Right lobe of liver (tissue), 6 donors: ENCODE measurements at regions not wholly inside any gene's neighbourhood (a gene's known extent, or its start where the extent isn't known, plus 50 kb on each side); places are given as distances from the start of the nearest gene placed in this dataset.

Experiments used
- ATAC-seq, 4 donors: fragments of 200-7000 bp; cut with Tn5 transposase; one replicate each; pipeline ENCODE4 v1.9.1; 2020; ENCODE audit warnings: mild to moderate bottlenecking in 4 of 4, moderate library complexity in 4 of 4
- DNase-seq, 3 donors: peaks; one replicate each; pipeline ENCODE4 v3.0.0-alpha.2; 2020
- H3K27ac ChIP-seq, 3 donors: fragments of 200-600 bp; one replicate each; pipeline ENCODE4 v1.8.0; 2022
- H3K27me3 ChIP-seq, 2 donors: fragments of 200-600 bp; one replicate each; pipeline ENCODE4 v1.8.0; 2022
- H3K36me3 ChIP-seq, 4 donors: fragments of 200-600 bp; sonication (generic) in 1 of 4; one replicate each; pipeline versions ENCODE4 v1.5.1 to v1.8.0; 2017 to 2022; ENCODE audit warnings: control low read depth in 1 of 4
- H3K4me1 ChIP-seq, 4 donors: fragments of 200-600 bp; sonication (generic) in 1 of 4; one replicate each; pipeline versions ENCODE4 v1.5.1 to v1.8.0; 2017 to 2022; ENCODE audit warnings: control low read depth in 1 of 4
- H3K4me3 ChIP-seq, 3 donors: fragments of 200-600 bp; one replicate each; pipeline ENCODE4 v1.8.0; 2022
- H3K9me3 ChIP-seq, 4 donors: fragments of 200-600 bp; sonication (generic) in 1 of 4; one replicate each; pipeline versions ENCODE4 v1.5.1 to v1.8.0; 2017 to 2022; ENCODE audit warnings: control low read depth in 1 of 4
- CTCF ChIP-seq, 4 donors: fragments of 200-600 bp in 3 of 4; fragments of 450-650 bp in 1 of 4; IDR thresholded peaks; one replicate each; pipeline versions ENCODE4 v1.5.1 to v1.8.0; 2016 to 2022; ENCODE audit warnings: antibody characterized with exemption in 4 of 4, mild to moderate bottlenecking in 2 of 4
- POLR2A ChIP-seq: fragments of 450-650 bp; IDR thresholded peaks from one replicate; pipeline ENCODE4 v1.6.1; 2017; ENCODE audit warnings: antibody characterized with exemption, mild to moderate bottlenecking
- WGBS: methylation state at CpG from one replicate; pipeline ENCODE4 v1.1.6; 2018; ENCODE audit warnings: low coverage, low lambda C conversion rate; ENCODE audit not compliant: insufficient coverage; ENCODE audit errors: missing lambda C conversion rate; 5-methylcytosine and 5-hydroxymethylcytosine counted together
- intact Hi-C, 2 donors: fragments of 100-400 bp; cut with DNase I; formaldehyde crosslinking; loops; one replicate each; pipeline versions ENCODE4 v1.11.2 to v1.14.1; 2022
- donor health status: DM: no; HTN: yes; CAD: no.
- donor health status: DM: no; HTN: no; CAD: no.
- donor health status: DM: no; HTN: no; CAD: no.
- donor health status: DM: no; HTN: yes; CAD: no.
- donor health status: DM: no; HTN: yes; CAD: no.

GRCh38 chr15:69958496-69959084 lies 139.1 kb downstream of the TLE3 start:
- intact Hi-C loops = no loop called here
- TF ChIP-seq POLR2A (no peak), CTCF (IDR thresholded peaks at IDR 0.05) (no peak)
- no peak overlapping the region for H3K4me3 ChIP-seq
- ATAC-seq = no peak
- H3K27me3 ChIP-seq = no peaks in the 10 kb centered on the region
- WGBS = 38% methylated on average over 3 of the region's 3 CpGs
- H3K9me3 ChIP-seq = no peaks in the 10 kb centered on the region
- H3K36me3 ChIP-seq = no peaks in the 10 kb centered on the region
- no peak overlapping the region for H3K27ac ChIP-seq
- DNase-seq = no peak
- no peaks in the 10 kb centered on the region for H3K4me1 ChIP-seq

GRCh38 chr15:69962561-69962960 lies 135.2 kb downstream of the TLE3 start:
- no peaks in the 10 kb centered on the region for H3K27me3 ChIP-seq
- H3K9me3 ChIP-seq = no peaks in the 10 kb centered on the region
- H3K27ac ChIP-seq = no peak overlapping the region
- intact Hi-C loops = no loop called here
- no peaks in the 10 kb centered on the region for H3K36me3 ChIP-seq
- no peak for DNase-seq
- no peak for TF ChIP-seq POLR2A
- no peak for TF ChIP-seq CTCF (IDR thresholded peaks at IDR 0.05)
- 73% methylated on average over 1 of the region's 1 CpG for WGBS
- H3K4me3 ChIP-seq = no peak overlapping the region
- ATAC-seq = no peak
- no peaks in the 10 kb centered on the region for H3K4me1 ChIP-seq

- no peak for TF ChIP-seq POLR2A
- no peak for TF ChIP-seq CTCF (IDR thresholded peaks at IDR 0.05)
- intact Hi-C loops = no loop called here
- no peaks in the 10 kb centered on the region for H3K36me3 ChIP-seq
- H3K4me3 ChIP-seq = no peak overlapping the region
- DNase-seq = no peak
- no peaks in the 10 kb centered on the region for H3K4me1 ChIP-seq
- H3K9me3 ChIP-seq = no peaks in the 10 kb centered on the region
- ATAC-seq = no peak
- H3K27ac ChIP-seq = no peak overlapping the region
- H3K27me3 ChIP-seq = no peaks in the 10 kb centered on the region
Measured at GRCh38 chr15:69963385-69963784, 134.3 kb downstream of the TLE3 start.

- Histone ChIP-seq H3K4me1 (no peaks in the 10 kb centered on the region), H3K36me3 (no peaks in the 10 kb centered on the region), H3K27ac (no peak overlapping the region), H3K27me3 (no peaks in the 10 kb centered on the region), H3K4me3 (no peak overlapping the region), H3K9me3 (no peaks in the 10 kb centered on the region)
- no peak for DNase-seq
- ATAC-seq = no peak
- WGBS = 55% methylated on average over 2 of the region's 2 CpGs
- TF ChIP-seq CTCF (IDR thresholded peaks at IDR 0.05) (no peak), POLR2A (no peak)
- intact Hi-C loops = no loop called here
Measured at GRCh38 chr15:69971771-69972170, 125.9 kb downstream of the TLE3 start.

- no peaks in the 10 kb centered on the region for H3K9me3 ChIP-seq
- H3K36me3 ChIP-seq = no peaks in the 10 kb centered on the region
- no peak overlapping the region for H3K27ac ChIP-seq
- DNase-seq (no peak), ATAC-seq (no peak)
- WGBS = 57% methylated on average over 3 of the region's 3 CpGs
- no peaks in the 10 kb centered on the region for H3K4me1 ChIP-seq
- no peaks in the 10 kb centered on the region for H3K27me3 ChIP-seq
- no peak for TF ChIP-seq POLR2A
- TF ChIP-seq CTCF (IDR thresholded peaks at IDR 0.05) = no peak
- H3K4me3 ChIP-seq = no peak overlapping the region
- intact Hi-C loops = no loop called here
Measured at GRCh38 chr15:69972436-69972835, 125.3 kb downstream of the TLE3 start.
